ENCODE measurements at regions not wholly inside any gene's neighbourhood (a gene's known extent, or its start where the extent isn't known, plus 50 kb on each side); places are given as distances from the start of the nearest gene placed in this dataset.

DNA sequence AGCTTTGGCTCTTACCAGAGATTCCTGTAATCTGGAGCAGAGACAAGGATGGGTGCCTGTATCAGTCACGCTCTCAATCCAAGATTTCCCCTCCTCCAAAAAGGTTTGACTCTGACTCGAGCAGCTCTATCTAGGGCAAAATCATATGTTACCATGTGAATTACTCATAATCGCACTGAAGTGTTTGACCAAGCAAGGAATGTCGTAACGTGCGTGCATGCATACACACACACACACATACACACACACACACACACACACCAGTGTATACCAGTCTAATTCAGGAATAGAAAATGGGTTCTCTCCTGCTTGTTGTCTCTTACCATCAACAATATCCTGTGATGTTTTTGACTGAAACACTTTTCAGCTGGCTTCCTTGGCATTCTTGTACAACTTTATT lies 835.1 kb downstream of the KCNJ2 start:
- TF ChIP-seq, protein P1, sequence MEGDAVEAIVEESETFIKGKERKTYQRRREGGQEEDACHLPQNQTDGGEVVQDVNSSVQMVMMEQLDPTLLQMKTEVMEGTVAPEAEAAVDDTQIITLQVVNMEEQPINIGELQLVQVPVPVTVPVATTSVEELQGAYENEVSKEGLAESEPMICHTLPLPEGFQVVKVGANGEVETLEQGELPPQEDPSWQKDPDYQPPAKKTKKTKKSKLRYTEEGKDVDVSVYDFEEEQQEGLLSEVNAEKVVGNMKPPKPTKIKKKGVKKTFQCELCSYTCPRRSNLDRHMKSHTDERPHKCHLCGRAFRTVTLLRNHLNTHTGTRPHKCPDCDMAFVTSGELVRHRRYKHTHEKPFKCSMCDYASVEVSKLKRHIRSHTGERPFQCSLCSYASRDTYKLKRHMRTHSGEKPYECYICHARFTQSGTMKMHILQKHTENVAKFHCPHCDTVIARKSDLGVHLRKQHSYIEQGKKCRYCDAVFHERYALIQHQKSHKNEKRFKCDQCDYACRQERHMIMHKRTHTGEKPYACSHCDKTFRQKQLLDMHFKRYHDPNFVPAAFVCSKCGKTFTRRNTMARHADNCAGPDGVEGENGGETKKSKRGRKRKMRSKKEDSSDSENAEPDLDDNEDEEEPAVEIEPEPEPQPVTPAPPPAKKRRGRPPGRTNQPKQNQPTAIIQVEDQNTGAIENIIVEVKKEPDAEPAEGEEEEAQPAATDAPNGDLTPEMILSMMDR (IDR thresholded peaks at IDR 0.05), result no peak
- TF ChIP-seq EZH2 (IDR thresholded peaks at IDR 0.05; ENCODE audit: borderline replicate concordance, insufficient read depth, low read depth, low read length, poor library complexity, severe bottlenecking), result no peak

Measured in B cell (primary cell).